Mesodermal cell (in vitro differentiated cells): ENCODE measurements at regions not wholly inside any gene's neighbourhood (a gene's known extent, or its start where the extent isn't known, plus 50 kb on each side); places are given as distances from the start of the nearest gene placed in this dataset.

Source experiments
- H3K27ac ChIP-seq: 2 replicates; pipeline ENCODE4 v1.7.0; 2013; ENCODE audit warnings: mild to moderate bottlenecking, low read depth, low read length, moderate library complexity; ENCODE audit not compliant: severe bottlenecking
- H3K36me3 ChIP-seq: 2 replicates; pipeline ENCODE4 v1.7.1; 2013; ENCODE audit warnings: mild to moderate bottlenecking, low read length, moderate library complexity; ENCODE audit not compliant: control insufficient read depth, insufficient read depth
- H3K4me1 ChIP-seq: one replicate; pipeline ENCODE4 v1.7.1; 2013; ENCODE audit warnings: mild to moderate bottlenecking, low read length; ENCODE audit not compliant: insufficient read depth, control insufficient read depth, poor library complexity, severe bottlenecking
- H3K4me3 ChIP-seq: 2 replicates; pipeline ENCODE4 v1.7.0; 2013; ENCODE audit warnings: low read length, control low read depth, mild to moderate bottlenecking; ENCODE audit not compliant: insufficient read depth, poor library complexity, severe bottlenecking; ENCODE audit errors: extremely low read depth
- H3K9me3 ChIP-seq: 2 replicates; pipeline ENCODE4 v1.7.1; 2013; ENCODE audit warnings: mild to moderate bottlenecking, low read length, moderate library complexity; ENCODE audit not compliant: control insufficient read depth
- WGBS, 2 experiments: methylation state at CpG; one replicate each; pipeline ENCODE4 v1.1.5; 2013; ENCODE audit warnings: missing lambda C conversion rate in 2 of 2; ENCODE audit not compliant: insufficient coverage in 2 of 2; 5-methylcytosine and 5-hydroxymethylcytosine counted together

GRCh38 chr15:96407482-96407881 lies 77.0 kb downstream of the NR2F2 start:
- no peaks in the 10 kb centered on the region for H3K36me3 ChIP-seq
- WGBS, 2 experiments = no CpG with 5 or more reads among the region's 2 CpGs
- H3K4me1 ChIP-seq = peaks cover 7% of the 10 kb centered on the region
- no peak overlapping the region for H3K4me3 ChIP-seq
- H3K9me3 ChIP-seq = no peaks in the 10 kb centered on the region
- no peak overlapping the region for H3K27ac ChIP-seq

- 6 to 7% methylated on average over 11 to 19 of the region's 20 CpGs for WGBS, 2 experiments
- peak overlapping the region; percentile 14 for H3K4me3 ChIP-seq
- no peaks in the 10 kb centered on the region for H3K36me3 ChIP-seq
These were observed 78.2 kb downstream of the NR2F2 start for GRCh38 chr15:96408591-96409183.

GRCh38 chr15:96409215-96410138 lies 79.0 kb downstream of the NR2F2 start:
- Histone ChIP-seq H3K9me3 (no peaks in the 10 kb centered on the region), H3K4me3 (peak overlapping the region; percentile 14), H3K4me1 (peaks cover 7% of the 10 kb centered on the region), H3K27ac (no peak overlapping the region), H3K36me3 (no peaks in the 10 kb centered on the region)
- WGBS, 2 experiments = 1% methylated on average over 55 to 59 of the region's 77 CpGs

More at GRCh38 chr15:96408591-96409183, 78.2 kb downstream of the NR2F2 start:
- H3K4me1 ChIP-seq = peaks cover 7% of the 10 kb centered on the region
- H3K27ac ChIP-seq = no peak overlapping the region
- no peaks in the 10 kb centered on the region for H3K9me3 ChIP-seq

- peaks cover 7% of the 10 kb centered on the region for H3K4me1 ChIP-seq
- H3K36me3 ChIP-seq = no peaks in the 10 kb centered on the region
- no peak overlapping the region for H3K27ac ChIP-seq
- no peak overlapping the region for H3K4me3 ChIP-seq
- 3 to 5% methylated on average over 7 to 8 of the region's 16 CpGs for WGBS, 2 experiments
- H3K9me3 ChIP-seq = no peaks in the 10 kb centered on the region
These were observed 79.9 kb downstream of the NR2F2 start for GRCh38 chr15:96410175-96411055.

GRCh38 chr15:96411056-96412031 lies 80.8 kb downstream of the NR2F2 start:
- no peak overlapping the region for H3K4me3 ChIP-seq
- H3K27ac ChIP-seq = no peak overlapping the region
- H3K9me3 ChIP-seq = no peaks in the 10 kb centered on the region
- no peaks in the 10 kb centered on the region for H3K36me3 ChIP-seq
- WGBS, 2 experiments = 11 to 42% methylated on average over 2 to 3 of the region's 9 CpGs
- H3K4me1 ChIP-seq = peaks cover 7% of the 10 kb centered on the region

- Histone ChIP-seq H3K9me3 (no peaks in the 10 kb centered on the region), H3K4me3 (no peak overlapping the region), H3K27ac (no peak overlapping the region), H3K36me3 (no peaks in the 10 kb centered on the region), H3K4me1 (peaks cover 10% of the 10 kb centered on the region)
- WGBS, 2 experiments = 17% methylated on average over 1 of the region's 6 CpGs
These were observed 81.8 kb downstream of the NR2F2 start for GRCh38 chr15:96412045-96412905.

- Histone ChIP-seq H3K4me1 (peaks cover 13% of the 10 kb centered on the region), H3K9me3 (no peaks in the 10 kb centered on the region), H3K27ac (no peak overlapping the region), H3K36me3 (no peaks in the 10 kb centered on the region), H3K4me3 (no peak overlapping the region)
- no CpG with 5 or more reads among the region's 1 CpG for WGBS, 2 experiments
These were observed 82.4 kb downstream of the NR2F2 start for GRCh38 chr15:96412906-96413231.

GRCh38 chr15:96413657-96414056 lies 83.2 kb downstream of the NR2F2 start:
- H3K4me3 ChIP-seq = no peak overlapping the region
- no peaks in the 10 kb centered on the region for H3K36me3 ChIP-seq
- H3K9me3 ChIP-seq = no peaks in the 10 kb centered on the region
- WGBS, 2 experiments = 0 to 10% methylated on average over 2 of the region's 9 CpGs
- peaks cover 17% of the 10 kb centered on the region for H3K4me1 ChIP-seq
- H3K27ac ChIP-seq = no peak overlapping the region

- Histone ChIP-seq H3K4me3 (no peak overlapping the region), H3K27ac (no peak overlapping the region), H3K9me3 (no peaks in the 10 kb centered on the region), H3K36me3 (no peaks in the 10 kb centered on the region), H3K4me1 (peaks cover 10% of the 10 kb centered on the region)
- 13 to 20% methylated on average over 8 of the region's 8 CpGs for WGBS, 2 experiments
These were observed 84.4 kb downstream of the NR2F2 start for GRCh38 chr15:96414875-96415274.
